ENCODE measurements at regions not wholly inside any gene's neighbourhood (a gene's known extent, or its start where the extent isn't known, plus 50 kb on each side); places are given as distances from the start of the nearest gene placed in this dataset.

- no peak for TF ChIP-seq CTCF (conservative IDR thresholded peaks at IDR 0.05; ENCODE audit: low read depth in 2 of 2)
- no peak for TF ChIP-seq POLR2AphosphoS5 (IDR thresholded peaks at IDR 0.05; ENCODE audit: low read depth)
- no peak for TF ChIP-seq REST (IDR thresholded peaks at IDR 0.05; ENCODE audit: unreplicated experiment)
Observed at GRCh38 chr21:36611379-36611778, 87.5 kb upstream of the SIM2 start.
